H9 (cell line): ENCODE measurements at regions not wholly inside any gene's neighbourhood (a gene's known extent, or its start where the extent isn't known, plus 50 kb on each side); places are given as distances from the start of the nearest gene placed in this dataset.
"Not testable (repeated sequence)": the region's sequence is repeated elsewhere in the genome, so short reads cannot be mapped to it uniquely, and the experiment has no call there.

Experiments used
- DNase-seq: peaks from one replicate; pipeline ENCODE4 v3.0.0-alpha.2; 2017
- H2AFZ ChIP-seq: one replicate; pipeline ENCODE4 v1.6.1; 2013; ENCODE audit warnings: mild to moderate bottlenecking, low read length, control low read depth, moderate library complexity
- H2AK5ac ChIP-seq: 2 replicates; pipeline ENCODE4 v1.6.1; 2013; ENCODE audit warnings: low read length, control low read depth, mixed read lengths; ENCODE audit not compliant: insufficient read length
- H2BK120ac ChIP-seq: one replicate; pipeline ENCODE4 v1.6.1; 2013; ENCODE audit warnings: low read depth, mild to moderate bottlenecking, low read length, control low read depth, inconsistent platforms; ENCODE audit not compliant: poor library complexity, severe bottlenecking
- H2BK12ac ChIP-seq: 2 replicates; pipeline ENCODE4 v1.6.1; 2013; ENCODE audit warnings: low read length, control low read depth, mixed read lengths, low read depth; ENCODE audit not compliant: insufficient read length
- H2BK15ac ChIP-seq: 2 replicates; pipeline ENCODE4 v1.6.1; 2013; ENCODE audit warnings: low read depth, low read length, control low read depth
- H2BK20ac ChIP-seq: one replicate; pipeline ENCODE4 v1.6.1; 2013; ENCODE audit warnings: low read depth, mild to moderate bottlenecking, low read length, control low read depth, inconsistent platforms; ENCODE audit not compliant: poor library complexity, severe bottlenecking
- H2BK5ac ChIP-seq: 2 replicates; pipeline ENCODE4 v1.6.1; 2013; ENCODE audit warnings: low read length, control low read depth, mixed read lengths; ENCODE audit not compliant: insufficient read length
- H3K14ac ChIP-seq: 2 replicates; pipeline ENCODE4 v1.6.1; 2013; ENCODE audit warnings: low read length, control low read depth; ENCODE audit not compliant: insufficient read depth
- H3K18ac ChIP-seq: 2 replicates; pipeline ENCODE4 v1.6.1; 2013; ENCODE audit warnings: low read depth, mild to moderate bottlenecking, mixed read lengths, low read length, control low read depth; ENCODE audit not compliant: insufficient read length
- H3K23ac ChIP-seq: 2 replicates; pipeline ENCODE4 v1.6.1; 2013; ENCODE audit warnings: low read length, control low read depth, mixed read lengths, low read depth; ENCODE audit not compliant: insufficient read length
- H3K23me2 ChIP-seq: 2 replicates; pipeline ENCODE4 v1.6.1; 2013; ENCODE audit warnings: low read depth, mild to moderate bottlenecking, mixed read lengths, low read length, control low read depth; ENCODE audit not compliant: insufficient read length, poor library complexity, severe bottlenecking
- H3K27ac ChIP-seq: 2 replicates; pipeline ENCODE4 v1.5.1; 2013; ENCODE audit warnings: low read length, control low read depth, mixed read lengths, low read depth; ENCODE audit not compliant: insufficient read length
- H3K27me3 ChIP-seq: 2 replicates; pipeline ENCODE4 v1.6.1; 2013; ENCODE audit warnings: low read length, control low read depth, inconsistent platforms; ENCODE audit not compliant: insufficient read depth
- H3K4ac ChIP-seq: 2 replicates; pipeline ENCODE4 v1.6.1; 2013; ENCODE audit warnings: low read depth, mild to moderate bottlenecking, control low read depth, inconsistent platforms, low read length, moderate library complexity
- H3K4me1 ChIP-seq: 2 replicates; pipeline ENCODE4 v1.6.1; 2013; ENCODE audit warnings: low read length, control low read depth, inconsistent platforms; ENCODE audit not compliant: insufficient read depth
- H3K4me2 ChIP-seq: 2 replicates; pipeline ENCODE4 v1.6.1; 2013; ENCODE audit warnings: low read length, control low read depth, mixed read lengths; ENCODE audit not compliant: insufficient read length, insufficient read depth
- H3K56ac ChIP-seq: 2 replicates; pipeline ENCODE4 v1.6.1; 2013; ENCODE audit warnings: low read depth, mild to moderate bottlenecking, mixed read lengths, low read length, control low read depth; ENCODE audit not compliant: insufficient read length
- H3K79me1 ChIP-seq: 2 replicates; pipeline ENCODE4 v1.6.1; 2013; ENCODE audit warnings: low read depth, mild to moderate bottlenecking, moderate library complexity, low read length, control low read depth, inconsistent platforms; ENCODE audit not compliant: insufficient read depth, poor library complexity, severe bottlenecking
- H3K79me2 ChIP-seq: 2 replicates; pipeline ENCODE4 v1.6.1; 2013; ENCODE audit warnings: low read length, control low read depth, inconsistent platforms; ENCODE audit not compliant: insufficient read depth
- H3K9ac ChIP-seq: 2 replicates; pipeline ENCODE4 v1.6.1; 2013; ENCODE audit warnings: low read length, control low read depth, mixed read lengths; ENCODE audit not compliant: insufficient read length; ENCODE audit errors: extremely low read depth
- H3K9me3 ChIP-seq: one replicate; pipeline ENCODE4 v1.6.1; 2013; ENCODE audit warnings: low read depth, low read length, inconsistent platforms; ENCODE audit not compliant: control insufficient read depth
- H3T11ph ChIP-seq: one replicate; pipeline ENCODE4 v1.6.1; 2013; ENCODE audit warnings: mild to moderate bottlenecking, low read length, control low read depth, inconsistent platforms
- H4K20me1 ChIP-seq: one replicate; pipeline ENCODE4 v1.6.1; 2013; ENCODE audit not compliant: control insufficient read depth, insufficient read length, insufficient read depth
- H4K5ac ChIP-seq: 2 replicates; pipeline ENCODE4 v1.6.1; 2013; ENCODE audit warnings: low read depth, mild to moderate bottlenecking, mixed read lengths, low read length, control low read depth; ENCODE audit not compliant: insufficient read length
- H4K8ac ChIP-seq: replicated peaks from 2 replicates; pipeline ENCODE4 v1.6.1; 2013; ENCODE audit warnings: low read length, control low read depth, mixed read lengths, low read depth; ENCODE audit not compliant: insufficient read length
- H4K91ac ChIP-seq: 2 replicates; pipeline ENCODE4 v1.6.1; 2013; ENCODE audit warnings: low read depth, mild to moderate bottlenecking, moderate library complexity, mixed read lengths, low read length, control low read depth; ENCODE audit not compliant: insufficient read length
- H3K27ac Mint-ChIP-seq, 3 experiments: 2 replicates in 2 of 3; 3 replicates in 1 of 3; pipeline ENCODE4 v1.8.0; 2020 to 2021; ENCODE audit warnings: mixed read lengths in 3 of 3, mild to moderate bottlenecking in 1 of 3, moderate library complexity in 1 of 3
- H3K27me3 Mint-ChIP-seq: 2 replicates; pipeline ENCODE4 v1.8.0; 2021; ENCODE audit warnings: low read depth, mild to moderate bottlenecking, moderate library complexity, mixed read lengths
- H3K36me3 Mint-ChIP-seq, 3 experiments: 2 replicates in 2 of 3; 3 replicates in 1 of 3; pipeline ENCODE4 v1.8.0; 2020 to 2021; ENCODE audit warnings: low read depth in 3 of 3, mixed read lengths in 3 of 3; ENCODE audit not compliant: insufficient read depth in 1 of 3
- H3K4me1 Mint-ChIP-seq, 2 experiments: 2 replicates each; pipeline ENCODE4 v1.8.0; 2020; ENCODE audit warnings: mixed read lengths in 2 of 2
- H3K4me3 Mint-ChIP-seq, 2 experiments: 2 replicates in 1 of 2; 3 replicates in 1 of 2; pipeline ENCODE4 v1.8.0; 2020 to 2021; ENCODE audit warnings: mild to moderate bottlenecking in 2 of 2, mixed read lengths in 2 of 2, moderate library complexity in 1 of 2
- H3K9me3 Mint-ChIP-seq, 2 experiments: 2 replicates in 1 of 2; 3 replicates in 1 of 2; pipeline ENCODE4 v1.8.0; 2020; ENCODE audit warnings: mild to moderate bottlenecking in 2 of 2, mixed read lengths in 2 of 2, moderate library complexity in 1 of 2
- WGBS: extraction: QIAGEN DNeasy Blood & Tissue Kit; methylation state at CpG from one replicate; pipeline ENCODE4 v1.1.7; 2013; ENCODE audit warnings: missing lambda C conversion rate, low lambda C conversion rate, mixed read lengths; ENCODE audit not compliant: insufficient read length; ENCODE audit errors: extremely low coverage; 5-methylcytosine and 5-hydroxymethylcytosine counted together
- TF ChIP-seq, protein P1 (sequence below): fragments of 200-600 bp; sonication (generic); conservative IDR thresholded peaks from 3 replicates; pipeline ENCODE4 v1.8.0; 2021; ENCODE audit warnings: antibody characterized with exemption, mild to moderate bottlenecking

DNA sequence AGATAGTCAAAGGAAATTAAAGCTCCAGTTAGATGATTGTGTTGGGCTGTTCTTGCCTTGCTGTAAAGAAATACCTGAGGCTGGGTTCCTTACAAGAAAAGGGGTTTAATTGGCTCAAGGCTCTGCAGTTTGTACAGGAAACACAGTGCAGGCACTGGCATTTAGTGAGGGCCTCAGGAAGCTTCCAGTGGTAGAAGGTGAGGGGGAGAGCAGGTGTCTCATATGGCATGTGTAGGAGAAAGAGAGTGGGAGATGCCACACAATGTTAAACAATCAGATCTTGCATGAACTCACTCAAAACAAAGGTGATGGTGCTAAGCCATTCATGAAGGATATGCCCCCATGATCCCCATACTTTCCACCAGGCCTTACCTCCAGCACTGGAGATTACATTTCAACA is 493.5 kb upstream of the IMPG1 start:
- Histone ChIP-seq H2BK12ac (peak overlapping the region; percentile 39), H3K9me3 (peaks cover 6% of the 10 kb centered on the region), H3K4ac (no peak overlapping the region), H4K20me1 (no peaks in the 10 kb centered on the region), H2BK5ac (no peak overlapping the region), H3T11ph (no peak overlapping the region), H3K9ac (no peak overlapping the region), H3K27me3 (no peaks in the 10 kb centered on the region), H4K5ac (no peak overlapping the region), H2AK5ac (no peak overlapping the region), H3K4me2 (no peak overlapping the region), H3K14ac (no peak overlapping the region), H3K23ac (no peak overlapping the region), H2BK120ac (no peak overlapping the region), H3K79me2 (peaks cover 41% of the 10 kb centered on the region; the same call in 1 of the 2 replicates), H3K4me1 (no peaks in the 10 kb centered on the region; the same call in 1 of the 2 replicates), H3K56ac (no peak overlapping the region), H2AFZ (no peak overlapping the region), H4K91ac (no peak overlapping the region), H3K18ac (no peak overlapping the region), H3K79me1 (no peaks in the 10 kb centered on the region), H4K8ac (no peak overlapping the region), H3K23me2 (no peaks in the 10 kb centered on the region), H2BK20ac (no peak overlapping the region), H3K27ac (no peak overlapping the region), H2BK15ac (no peak overlapping the region)
- no peak overlapping the region for H3K4me3 Mint-ChIP-seq
- TF ChIP-seq, protein P1, sequence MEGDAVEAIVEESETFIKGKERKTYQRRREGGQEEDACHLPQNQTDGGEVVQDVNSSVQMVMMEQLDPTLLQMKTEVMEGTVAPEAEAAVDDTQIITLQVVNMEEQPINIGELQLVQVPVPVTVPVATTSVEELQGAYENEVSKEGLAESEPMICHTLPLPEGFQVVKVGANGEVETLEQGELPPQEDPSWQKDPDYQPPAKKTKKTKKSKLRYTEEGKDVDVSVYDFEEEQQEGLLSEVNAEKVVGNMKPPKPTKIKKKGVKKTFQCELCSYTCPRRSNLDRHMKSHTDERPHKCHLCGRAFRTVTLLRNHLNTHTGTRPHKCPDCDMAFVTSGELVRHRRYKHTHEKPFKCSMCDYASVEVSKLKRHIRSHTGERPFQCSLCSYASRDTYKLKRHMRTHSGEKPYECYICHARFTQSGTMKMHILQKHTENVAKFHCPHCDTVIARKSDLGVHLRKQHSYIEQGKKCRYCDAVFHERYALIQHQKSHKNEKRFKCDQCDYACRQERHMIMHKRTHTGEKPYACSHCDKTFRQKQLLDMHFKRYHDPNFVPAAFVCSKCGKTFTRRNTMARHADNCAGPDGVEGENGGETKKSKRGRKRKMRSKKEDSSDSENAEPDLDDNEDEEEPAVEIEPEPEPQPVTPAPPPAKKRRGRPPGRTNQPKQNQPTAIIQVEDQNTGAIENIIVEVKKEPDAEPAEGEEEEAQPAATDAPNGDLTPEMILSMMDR = no peak
- H3K27me3 Mint-ChIP-seq = no peaks in the 10 kb centered on the region
- no peak for DNase-seq
- no peak overlapping the region; a peak in 1 of 7 replicates for H3K27ac Mint-ChIP-seq
- H3K36me3 Mint-ChIP-seq = peaks cover 30 to 60% (median 36%) of the 10 kb centered on the region in 3 experiments
- peaks cover 44 to 52% of the 10 kb centered on the region in 2 experiments for H3K4me1 Mint-ChIP-seq
- H3K9me3 Mint-ChIP-seq = peaks cover 10 to 46% of the 10 kb centered on the region in 2 experiments

DNA sequence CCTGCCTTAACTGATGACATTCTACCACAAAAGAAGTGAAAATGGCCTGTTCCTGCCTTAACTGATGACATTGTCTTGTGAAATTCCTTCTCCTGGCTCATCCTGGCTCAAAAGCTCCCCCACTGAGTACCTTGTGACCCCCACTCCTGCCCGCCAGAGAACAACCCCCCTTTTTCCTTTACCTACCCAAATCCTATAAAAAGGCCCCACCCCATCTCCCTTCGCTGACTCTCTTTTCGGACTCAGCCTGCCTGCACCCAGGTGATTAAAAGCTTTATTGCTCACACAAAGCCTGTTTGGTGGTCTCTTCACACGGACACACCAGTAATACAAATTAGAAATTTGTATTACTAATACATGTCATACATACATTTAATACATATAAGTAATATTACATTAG is 489.9 kb upstream of the IMPG1 start:
- not testable (repeated sequence) for H3T11ph ChIP-seq, H2BK5ac ChIP-seq, H2AFZ ChIP-seq, H2BK15ac ChIP-seq, H3K4me1 ChIP-seq, H4K8ac ChIP-seq, H3K56ac ChIP-seq, H2BK120ac ChIP-seq, H2BK20ac ChIP-seq, H3K79me1 ChIP-seq, H3K27me3 Mint-ChIP-seq, H3K23me2 ChIP-seq, H3K4ac ChIP-seq, H3K9me3 ChIP-seq, H3K27me3 ChIP-seq, H4K5ac ChIP-seq, H2AK5ac ChIP-seq, DNase-seq, H2BK12ac ChIP-seq, H3K14ac ChIP-seq, H3K23ac ChIP-seq, H4K91ac ChIP-seq, H3K18ac ChIP-seq, H4K20me1 ChIP-seq
- Mint-ChIP-seq H3K4me1 (peaks cover 60 to 66% of the 10 kb centered on the region in 2 experiments), H3K4me3 (peak overlapping the region; percentile 84 to 91), H3K36me3 (peaks cover 19 to 50% (median 27%) of the 10 kb centered on the region in 3 experiments), H3K27ac (peak overlapping the region; percentile 97 to 100 (median 98); a peak in 4 of 7 replicates), H3K9me3 (peaks cover under 1 to 40% of the 10 kb centered on the region in 2 experiments)
- no CpG with 5 or more reads among the region's 4 CpGs for WGBS
- Histone ChIP-seq H3K27ac (peak overlapping the region; percentile 39), H3K9ac (peak overlapping the region; percentile 23), H3K4me2 (peak overlapping the region; percentile 16), H3K79me2 (peaks cover 26% of the 10 kb centered on the region; the same call in 1 of the 2 replicates)
